ENCODE measurements at regions not wholly inside any gene's neighbourhood (a gene's known extent, or its start where the extent isn't known, plus 50 kb on each side); places are given as distances from the start of the nearest gene placed in this dataset.
"Not testable (repeated sequence)": the region's sequence is repeated elsewhere in the genome, so short reads cannot be mapped to it uniquely, and the experiment has no call there.

DNA sequence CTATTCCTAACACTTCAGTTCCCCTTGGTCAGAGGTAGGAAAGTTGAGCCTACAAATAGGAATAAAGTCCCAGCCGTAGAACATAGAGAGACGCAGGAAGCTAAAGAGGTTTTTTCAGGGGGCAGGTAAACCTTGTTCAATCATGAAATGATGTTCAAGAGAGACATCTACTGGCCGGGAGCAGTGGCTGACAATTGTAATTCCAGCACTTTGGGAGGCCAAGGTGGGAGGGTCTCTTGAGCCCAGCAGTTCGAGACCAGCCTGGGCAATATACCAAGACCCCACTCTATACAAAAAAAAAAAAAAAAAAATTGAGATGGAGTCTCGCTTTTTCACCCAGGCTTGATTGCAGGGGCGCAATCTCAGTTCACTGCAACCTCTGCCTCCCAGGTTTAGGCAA lies 66.7 kb upstream of the DNAJC10 start:
- H3K36me3 Mint-ChIP-seq = no peaks in the 10 kb centered on the region
- H3K27me3 ChIP-seq (ENCODE audit: control insufficient read depth in 2 of 2, insufficient read depth in 2 of 2, low read length in 2 of 2) = no peaks in the 10 kb centered on the region
- intact Hi-C loops (cut with micrococcal nuclease) = no loop called here
- ATAC-seq (no peak), DNase-seq (no peak)
- no peaks in the 10 kb centered on the region for H3K27me3 Mint-ChIP-seq
- H3K4me3 Mint-ChIP-seq = no peak overlapping the region
- H3K4me3 ChIP-seq (ENCODE audit: low read length) = no peak overlapping the region
- peaks cover 1 to 21% (median 9%) of the 10 kb centered on the region in 7 donors for H3K4me1 Mint-ChIP-seq
- H3K9me3 Mint-ChIP-seq = no peaks in the 10 kb centered on the region
- peak overlapping the region in 1 of 9 donors; percentile 7 for H3K27ac Mint-ChIP-seq
- H3K4me1 ChIP-seq (ENCODE audit: control insufficient read depth in 2 of 2, insufficient read depth in 2 of 2, low read length in 2 of 2) = no peaks in the 10 kb centered on the region
- POLR2A ChIA-PET = no interaction called here
- no peaks in the 10 kb centered on the region for H3K9me3 ChIP-seq (ENCODE audit: control insufficient read depth in 2 of 3, low read length in 3 of 3)
- no peak overlapping the region for H3K27ac ChIP-seq (ENCODE audit: low read depth, low read length)
- CTCF ChIA-PET = interaction anchor here (0.6 to 0.7 kb wide), 2 partner anchors 18 to 408 kb away, joined by 4 read pairs; no protein-coding TSS in a partner anchor
- H3K36me3 ChIP-seq (ENCODE audit: control insufficient read depth in 2 of 3, insufficient read depth in 3 of 3, low read length in 3 of 3) = no peaks in the 10 kb centered on the region

GRCh38 chr2:182650704-182651103 lies 65.4 kb upstream of the DNAJC10 start:
- intact Hi-C loops (cut with micrococcal nuclease) = loop anchor here (1.0 to 2.0 kb wide), 5 partner anchors 66 to 908 kb away; partner anchors contain the start of gene DNAJC10 (in 1 of the 2)
- no peak overlapping the region for H3K4me3 Mint-ChIP-seq
- H3K4me1 Mint-ChIP-seq = peaks cover 0 to 21% (median 9%) of the 10 kb centered on the region in 7 donors
- ChIA-PET CTCF (no interaction called here), POLR2A (no interaction called here)
- no peaks in the 10 kb centered on the region for H3K9me3 ChIP-seq (ENCODE audit: control insufficient read depth in 2 of 3, low read length in 3 of 3)
- H3K27ac ChIP-seq (ENCODE audit: low read depth, low read length) = no peak overlapping the region
- DNase-seq (peak in 1 of 9 donors; percentile 15), ATAC-seq (no peak)
- H3K27ac Mint-ChIP-seq = peak overlapping the region in 1 of 9 donors; percentile 37
- H3K9me3 Mint-ChIP-seq = no peaks in the 10 kb centered on the region
- H3K27me3 ChIP-seq (ENCODE audit: control insufficient read depth in 2 of 2, insufficient read depth in 2 of 2, low read length in 2 of 2) = no peaks in the 10 kb centered on the region
- H3K36me3 Mint-ChIP-seq = no peaks in the 10 kb centered on the region
- peaks cover 0 to 7% (median 0%) of the 10 kb centered on the region in 5 donors for H3K27me3 Mint-ChIP-seq
- H3K4me1 ChIP-seq (ENCODE audit: control insufficient read depth in 2 of 2, insufficient read depth in 2 of 2, low read length in 2 of 2) = no peaks in the 10 kb centered on the region
- no peak overlapping the region for H3K4me3 ChIP-seq (ENCODE audit: low read length)
- H3K36me3 ChIP-seq (ENCODE audit: control insufficient read depth in 2 of 3, insufficient read depth in 3 of 3, low read length in 3 of 3) = no peaks in the 10 kb centered on the region

DNA sequence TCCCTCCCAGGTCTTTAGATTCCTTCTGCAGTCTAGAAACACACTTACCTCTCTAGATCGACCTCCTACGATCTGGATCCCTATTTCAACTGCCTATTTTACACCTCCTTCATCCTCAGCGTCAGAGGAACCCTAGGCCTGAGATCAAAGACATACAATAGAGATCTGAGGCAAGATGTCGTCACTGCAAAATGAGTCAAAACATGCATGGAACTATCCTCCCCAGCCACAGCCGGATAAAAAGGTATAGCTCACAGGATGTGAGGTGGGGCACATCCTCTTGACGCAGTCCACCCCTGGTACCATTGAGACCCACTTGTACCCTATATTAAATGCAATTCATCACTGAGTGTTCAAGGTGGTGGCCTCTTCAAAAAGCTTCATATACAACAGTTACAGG lies 63.7 kb upstream of the DNAJC10 start:
- no peaks in the 10 kb centered on the region for H3K27me3 ChIP-seq (ENCODE audit: control insufficient read depth in 2 of 2, insufficient read depth in 2 of 2, low read length in 2 of 2)
- ChIA-PET CTCF (interaction anchor here (0.6 kb wide), 1 partner anchor 444 kb away, joined by 4 read pairs; no protein-coding TSS in a partner anchor), POLR2A (no interaction called here)
- DNase-seq (peak in 6 of 9 donors; percentile 26 to 56 (median 45)), ATAC-seq (peak; percentile 76)
- no peaks in the 10 kb centered on the region for H3K9me3 ChIP-seq (ENCODE audit: control insufficient read depth in 2 of 3, low read length in 3 of 3)
- Mint-ChIP-seq H3K4me1 (peaks cover 0 to 21% (median 9%) of the 10 kb centered on the region in 7 donors), H3K36me3 (no peaks in the 10 kb centered on the region), H3K27me3 (peaks cover 0 to 21% (median 5%) of the 10 kb centered on the region in 5 donors), H3K27ac (peak overlapping the region in 6 of 9 donors; percentile 5 to 62 (median 20)), H3K4me3 (peak overlapping the region in 1 of 10 donors; percentile 2), H3K9me3 (no peaks in the 10 kb centered on the region)
- H3K36me3 ChIP-seq (ENCODE audit: control insufficient read depth in 2 of 3, insufficient read depth in 3 of 3, low read length in 3 of 3) = no peaks in the 10 kb centered on the region
- no peaks in the 10 kb centered on the region for H3K4me1 ChIP-seq (ENCODE audit: control insufficient read depth in 2 of 2, insufficient read depth in 2 of 2, low read length in 2 of 2)
- no peak overlapping the region for H3K27ac ChIP-seq (ENCODE audit: low read depth, low read length)
- intact Hi-C loops (cut with micrococcal nuclease) = no loop called here
- H3K4me3 ChIP-seq (ENCODE audit: low read length) = no peak overlapping the region

GRCh38 chr2:182655750-182656149 lies 60.3 kb upstream of the DNAJC10 start:
- CTCF ChIA-PET = interaction anchor here (1.0 to 1.2 kb wide), 2 partner anchors 8 to 11 kb away, joined by 3 to 4 read pairs; no protein-coding TSS in a partner anchor

GRCh38 chr2:182664212-182664611 lies 51.8 kb upstream of the DNAJC10 start:
- Histone ChIP-seq H3K4me1 (ENCODE audit: control insufficient read depth in 2 of 2, insufficient read depth in 2 of 2, low read length in 2 of 2) (no peaks in the 10 kb centered on the region), H3K27ac (ENCODE audit: low read depth, low read length) (no peak overlapping the region), H3K27me3 (ENCODE audit: control insufficient read depth in 2 of 2, insufficient read depth in 2 of 2, low read length in 2 of 2) (no peaks in the 10 kb centered on the region), H3K36me3 (ENCODE audit: control insufficient read depth in 2 of 3, insufficient read depth in 3 of 3, low read length in 3 of 3) (no peaks in the 10 kb centered on the region), H3K9me3 (ENCODE audit: control insufficient read depth in 2 of 3, low read length in 3 of 3) (no peaks in the 10 kb centered on the region), H3K4me3 (ENCODE audit: low read length) (no peak overlapping the region)
- POLR2A ChIA-PET = no interaction called here
- H3K27ac Mint-ChIP-seq = no peak overlapping the region
- intact Hi-C loops (cut with micrococcal nuclease) = no loop called here
- no peak for DNase-seq
- peaks cover 0 to 39% (median 0%) of the 10 kb centered on the region in 5 donors for H3K27me3 Mint-ChIP-seq
- CTCF ChIA-PET = no interaction called here
- H3K9me3 Mint-ChIP-seq = no peaks in the 10 kb centered on the region
- no peak for ATAC-seq
- H3K4me1 Mint-ChIP-seq = no peaks in the 10 kb centered on the region
- no peak overlapping the region for H3K4me3 Mint-ChIP-seq
- H3K36me3 Mint-ChIP-seq = no peaks in the 10 kb centered on the region

More at GRCh38 chr2:182655750-182656149, 60.3 kb upstream of the DNAJC10 start:
- Mint-ChIP-seq H3K27me3 (peaks cover 8 to 33% (median 13%) of the 10 kb centered on the region in 5 donors), H3K27ac (no peak overlapping the region), H3K9me3 (no peaks in the 10 kb centered on the region), H3K4me1 (peaks cover 0 to 17% (median 9%) of the 10 kb centered on the region in 7 donors), H3K36me3 (no peaks in the 10 kb centered on the region), H3K4me3 (no peak overlapping the region)
- H3K4me3 ChIP-seq (ENCODE audit: low read length) = no peak overlapping the region
- DNase-seq = no peak
- POLR2A ChIA-PET = no interaction called here
- no peak overlapping the region for H3K27ac ChIP-seq (ENCODE audit: low read depth, low read length)
- no peaks in the 10 kb centered on the region for H3K27me3 ChIP-seq (ENCODE audit: control insufficient read depth in 2 of 2, insufficient read depth in 2 of 2, low read length in 2 of 2)
- no peak for ATAC-seq
- H3K36me3 ChIP-seq (ENCODE audit: control insufficient read depth in 2 of 3, insufficient read depth in 3 of 3, low read length in 3 of 3) = no peaks in the 10 kb centered on the region
- intact Hi-C loops (cut with micrococcal nuclease) = no loop called here
- no peaks in the 10 kb centered on the region for H3K4me1 ChIP-seq (ENCODE audit: control insufficient read depth in 2 of 2, insufficient read depth in 2 of 2, low read length in 2 of 2)
- H3K9me3 ChIP-seq (ENCODE audit: control insufficient read depth in 2 of 3, low read length in 3 of 3) = no peaks in the 10 kb centered on the region

DNA sequence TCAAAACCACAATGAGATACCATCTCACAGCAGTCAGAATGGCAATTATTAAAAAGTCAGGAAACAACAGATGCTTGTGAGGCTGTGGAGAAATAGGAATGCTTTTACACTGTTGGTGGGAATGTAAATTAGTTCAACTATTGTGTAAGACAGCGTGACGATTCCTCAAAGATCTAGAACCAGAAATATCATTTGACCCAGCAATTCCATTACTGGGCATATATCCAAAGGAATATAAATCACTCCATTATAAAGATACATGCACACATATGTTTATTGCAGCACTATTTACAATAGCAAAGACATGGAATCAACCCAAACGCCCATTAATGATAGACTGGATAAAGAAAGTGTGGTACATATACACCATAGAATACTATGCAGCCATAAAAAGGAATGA lies 50.6 kb upstream of the DNAJC10 start:
- H3K27ac Mint-ChIP-seq; H3K4me3 ChIP-seq (ENCODE audit: low read length); H3K4me1 ChIP-seq (ENCODE audit: control insufficient read depth in 2 of 2, insufficient read depth in 2 of 2, low read length in 2 of 2); H3K27me3 ChIP-seq (ENCODE audit: control insufficient read depth in 2 of 2, insufficient read depth in 2 of 2, low read length in 2 of 2); POLR2A ChIA-PET; H3K9me3 ChIP-seq (ENCODE audit: control insufficient read depth in 2 of 3, low read length in 3 of 3); intact Hi-C loops (cut with micrococcal nuclease); H3K4me1 Mint-ChIP-seq; H3K27ac ChIP-seq (ENCODE audit: low read depth, low read length); H3K36me3 Mint-ChIP-seq; DNase-seq; H3K4me3 Mint-ChIP-seq; ATAC-seq; H3K36me3 ChIP-seq (ENCODE audit: control insufficient read depth in 2 of 3, insufficient read depth in 3 of 3, low read length in 3 of 3); H3K9me3 Mint-ChIP-seq: not testable (repeated sequence)
- CTCF ChIA-PET = interaction anchor here (0.6 kb wide), 1 partner anchor 13 kb away, joined by 3 read pairs; no protein-coding TSS in a partner anchor
- H3K27me3 Mint-ChIP-seq = peaks cover 0 to 33% (median 0%) of the 10 kb centered on the region in 5 donors

Measured in naive thymus-derived CD4-positive, alpha-beta T cell (primary cell).